ENCODE measurements at regions not wholly inside any gene's neighbourhood (a gene's known extent, or its start where the extent isn't known, plus 50 kb on each side); places are given as distances from the start of the nearest gene placed in this dataset.
A peak's percentile ranks its signal among the peaks of the same experiment; 100 is the strongest.

DNA sequence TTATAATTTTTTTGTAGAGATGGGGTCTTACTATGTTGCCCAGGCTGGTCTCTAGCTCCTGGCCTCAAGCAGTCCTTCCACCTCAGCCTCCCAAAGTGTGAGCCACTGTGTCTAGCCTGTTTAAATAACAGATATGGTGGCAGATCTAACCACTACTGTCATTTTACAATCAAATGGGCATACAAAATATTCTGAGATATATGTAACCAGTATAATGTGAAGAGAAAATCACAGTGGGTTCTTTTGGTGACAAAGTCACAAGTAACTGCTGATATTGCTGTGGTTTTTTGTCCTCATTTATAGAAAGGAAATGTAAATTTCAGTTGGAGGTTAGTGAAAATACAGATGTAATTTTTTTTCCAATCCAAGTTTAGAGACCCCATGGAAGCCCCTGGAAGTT, 58.6 kb upstream of the ARHGEF3 start:
- DNase-seq = no peak
- Histone ChIP-seq H3K27ac (no peak overlapping the region), H3K36me3 (replicated peaks in 1 of 2) (no peaks in the 10 kb centered on the region), H3K4me1 (replicated peaks in 1 of 2) (peaks cover 26 to 39% of the 10 kb centered on the region in 2 donors), H3K27me3 (no peaks in the 10 kb centered on the region), H3K4me3 (no peak overlapping the region), H3K9me3 (replicated peaks in 1 of 3) (no peaks in the 10 kb centered on the region)
- TF ChIP-seq CTCF (IDR thresholded peaks at IDR 0.05) = no peak
- no peak for TF ChIP-seq POLR2A (IDR thresholded peaks at IDR 0.05)
- intact Hi-C loops (cut with DNase I) = no loop called here

GRCh38 chr3:56858331-56858730, 56.6 kb upstream of the ARHGEF3 start:
- no peak for DNase-seq
- no peaks in the 10 kb centered on the region for H3K9me3 ChIP-seq (replicated peaks in 1 of 3)
- peaks cover 27 to 43% of the 10 kb centered on the region in 2 donors for H3K4me1 ChIP-seq (replicated peaks in 1 of 2)
- WGBS, 4 donors = 76 to 87% (median 84%) methylated on average over 1 of the region's 1 CpG
- TF ChIP-seq CTCF (IDR thresholded peaks at IDR 0.05) (no peak), POLR2A (IDR thresholded peaks at IDR 0.05) (no peak)
- H3K27me3 ChIP-seq = no peaks in the 10 kb centered on the region
- H3K36me3 ChIP-seq (replicated peaks in 1 of 2) = no peaks in the 10 kb centered on the region
- no peak overlapping the region for H3K27ac ChIP-seq
- intact Hi-C loops (cut with DNase I) = no loop called here
- H3K4me3 ChIP-seq = no peak overlapping the region

DNA sequence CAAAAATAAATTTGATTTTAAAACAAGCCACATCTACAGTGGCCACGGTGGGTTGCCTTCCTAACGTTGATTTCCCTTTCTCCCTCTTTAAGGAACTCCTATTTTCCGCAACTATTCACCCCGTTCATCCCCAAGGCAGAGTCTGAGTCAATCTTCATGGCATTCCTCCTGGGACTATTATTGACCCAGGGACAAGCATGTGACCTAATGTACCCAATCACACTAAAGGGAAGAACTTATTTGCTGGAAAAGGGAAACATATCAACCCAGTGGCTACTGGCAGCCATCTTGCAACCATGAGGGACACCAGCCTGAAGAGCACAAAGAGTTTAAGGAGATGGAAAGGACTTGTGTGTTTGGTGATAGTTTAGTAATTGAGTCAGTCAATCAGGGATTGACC, 55.4 kb upstream of the ARHGEF3 start:
- no peaks in the 10 kb centered on the region for H3K27me3 ChIP-seq
- TF ChIP-seq POLR2A (IDR thresholded peaks at IDR 0.05) (peak in 1 of 2 donors; percentile 18), CTCF (IDR thresholded peaks at IDR 0.05) (no peak)
- peak in 4 of 7 donors; percentile 34 to 68 (median 36) for DNase-seq
- H3K27ac ChIP-seq = peak overlapping the region in 4 of 5 donors; percentile 47 to 81 (median 68)
- no peak overlapping the region for H3K4me3 ChIP-seq
- H3K9me3 ChIP-seq (replicated peaks in 1 of 3) = no peaks in the 10 kb centered on the region
- peaks cover 26 to 42% of the 10 kb centered on the region in 2 donors for H3K4me1 ChIP-seq (replicated peaks in 1 of 2)
- 23 to 44% (median 34%) methylated on average over 4 of the region's 4 CpGs for WGBS, 4 donors
- H3K36me3 ChIP-seq (replicated peaks in 1 of 2) = no peaks in the 10 kb centered on the region
- intact Hi-C loops (cut with DNase I) = no loop called here

DNA sequence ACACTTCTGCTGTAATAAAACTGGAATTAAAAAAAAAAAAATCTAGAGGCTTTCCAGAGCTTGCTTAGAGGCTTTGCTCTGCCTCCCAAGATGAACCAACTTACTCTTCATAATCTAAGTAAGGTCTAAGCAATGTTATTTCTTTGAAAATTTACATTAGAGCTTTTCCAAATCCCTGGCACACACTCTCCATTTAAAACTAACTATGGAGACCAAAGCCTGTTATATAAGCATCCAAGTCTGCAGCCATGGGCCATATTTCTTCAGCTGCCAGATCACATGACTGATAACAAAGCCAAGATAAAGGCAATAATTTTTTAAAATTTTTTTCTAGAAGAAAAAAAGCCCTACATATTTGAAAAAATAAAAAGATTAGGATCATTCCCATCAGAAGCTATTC, 55.0 kb upstream of the ARHGEF3 start:
- no peaks in the 10 kb centered on the region for H3K36me3 ChIP-seq (replicated peaks in 1 of 2)
- no peaks in the 10 kb centered on the region for H3K27me3 ChIP-seq
- no peak overlapping the region for H3K4me3 ChIP-seq
- H3K9me3 ChIP-seq (replicated peaks in 1 of 3) = no peaks in the 10 kb centered on the region
- intact Hi-C loops (cut with DNase I) = no loop called here
- TF ChIP-seq POLR2A (IDR thresholded peaks at IDR 0.05) (peak in 1 of 2 donors; percentile 12), CTCF (IDR thresholded peaks at IDR 0.05) (no peak)
- DNase-seq = peak in 2 of 7 donors; percentile 40 to 57
- peaks cover 26 to 42% of the 10 kb centered on the region in 2 donors for H3K4me1 ChIP-seq (replicated peaks in 1 of 2)
- H3K27ac ChIP-seq = peak overlapping the region; percentile 47 to 81 (median 72)

Measured in adrenal gland (tissue), 9 donors.